ENCODE measurements at regions not wholly inside any gene's neighbourhood (a gene's known extent, or its start where the extent isn't known, plus 50 kb on each side); places are given as distances from the start of the nearest gene placed in this dataset.

DNA sequence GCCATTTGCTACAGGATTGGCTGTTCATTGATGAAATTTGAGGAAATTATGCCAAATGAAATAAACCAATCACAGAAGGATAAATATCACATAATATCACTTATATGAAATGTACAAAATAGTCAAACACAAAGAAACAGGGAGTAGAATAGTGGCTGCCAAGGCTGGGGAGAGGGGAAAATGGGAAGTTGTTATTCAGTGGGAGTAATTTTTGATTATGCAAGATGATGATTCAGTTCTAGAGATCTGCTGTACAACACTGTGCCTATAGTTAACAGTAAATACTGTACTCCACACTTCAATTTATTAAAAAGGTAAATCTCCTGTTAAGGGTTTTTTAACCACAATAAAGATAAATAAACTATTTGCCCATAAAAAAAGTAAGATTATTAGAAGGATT, 101.1 kb downstream of the TMA16 start:
- no peak for DNase-seq (ENCODE audit: low read depth)
- TF ChIP-seq, protein P1, sequence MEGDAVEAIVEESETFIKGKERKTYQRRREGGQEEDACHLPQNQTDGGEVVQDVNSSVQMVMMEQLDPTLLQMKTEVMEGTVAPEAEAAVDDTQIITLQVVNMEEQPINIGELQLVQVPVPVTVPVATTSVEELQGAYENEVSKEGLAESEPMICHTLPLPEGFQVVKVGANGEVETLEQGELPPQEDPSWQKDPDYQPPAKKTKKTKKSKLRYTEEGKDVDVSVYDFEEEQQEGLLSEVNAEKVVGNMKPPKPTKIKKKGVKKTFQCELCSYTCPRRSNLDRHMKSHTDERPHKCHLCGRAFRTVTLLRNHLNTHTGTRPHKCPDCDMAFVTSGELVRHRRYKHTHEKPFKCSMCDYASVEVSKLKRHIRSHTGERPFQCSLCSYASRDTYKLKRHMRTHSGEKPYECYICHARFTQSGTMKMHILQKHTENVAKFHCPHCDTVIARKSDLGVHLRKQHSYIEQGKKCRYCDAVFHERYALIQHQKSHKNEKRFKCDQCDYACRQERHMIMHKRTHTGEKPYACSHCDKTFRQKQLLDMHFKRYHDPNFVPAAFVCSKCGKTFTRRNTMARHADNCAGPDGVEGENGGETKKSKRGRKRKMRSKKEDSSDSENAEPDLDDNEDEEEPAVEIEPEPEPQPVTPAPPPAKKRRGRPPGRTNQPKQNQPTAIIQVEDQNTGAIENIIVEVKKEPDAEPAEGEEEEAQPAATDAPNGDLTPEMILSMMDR (conservative IDR thresholded peaks at IDR 0.05; ENCODE audit: low read depth, low read length) = no peak
- H3K4me3 ChIP-seq (ENCODE audit: low read depth, low read length) = no peak overlapping the region

DNA sequence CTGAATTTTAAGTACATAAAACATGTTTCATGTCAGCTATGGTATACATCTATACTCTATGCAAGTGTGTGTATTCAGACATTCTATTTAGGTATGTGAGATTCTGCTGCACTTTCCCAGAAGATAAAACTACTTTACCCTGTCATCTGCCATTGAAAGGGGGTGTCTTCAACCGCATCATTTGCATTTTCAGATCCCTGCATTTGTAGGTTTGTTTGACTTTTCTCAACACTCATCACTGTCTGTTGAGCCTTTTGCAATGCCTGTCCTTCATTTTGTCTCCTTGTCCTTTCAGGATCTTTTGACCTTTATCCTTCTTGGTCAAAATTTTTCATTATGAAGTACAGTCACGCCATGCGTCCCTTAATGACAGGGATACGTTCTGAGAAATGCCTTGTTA, 103.5 kb downstream of the TMA16 start:
- no peak overlapping the region for H3K4me3 ChIP-seq (ENCODE audit: low read depth, low read length)
- TF ChIP-seq, protein P1 (conservative IDR thresholded peaks at IDR 0.05; ENCODE audit: low read depth, low read length) = no peak
- DNase-seq (ENCODE audit: low read depth) = no peak

DNA sequence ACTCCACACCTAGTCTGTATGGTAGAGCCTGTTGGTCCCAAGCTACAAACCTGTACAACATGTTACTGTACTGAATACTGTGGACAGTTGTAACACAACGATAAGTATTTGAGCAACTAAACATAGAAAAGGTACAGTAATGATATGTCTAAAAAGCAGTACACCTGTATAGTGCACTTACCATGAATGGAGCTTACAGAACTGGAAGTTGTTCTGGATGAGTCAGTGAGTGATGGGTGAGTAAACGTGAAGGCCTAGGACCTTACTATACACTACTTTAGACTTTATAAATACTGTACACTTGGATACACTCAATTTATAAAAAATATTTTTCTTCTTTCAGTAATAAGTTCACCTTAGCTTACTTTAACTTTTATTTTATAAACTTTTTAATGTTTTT, 104.0 kb downstream of the TMA16 start:
- no peak overlapping the region for H3K4me3 ChIP-seq (ENCODE audit: low read depth, low read length)
- TF ChIP-seq, protein P1 (conservative IDR thresholded peaks at IDR 0.05; ENCODE audit: low read depth, low read length) = no peak
- DNase-seq (ENCODE audit: low read depth) = no peak

DNA sequence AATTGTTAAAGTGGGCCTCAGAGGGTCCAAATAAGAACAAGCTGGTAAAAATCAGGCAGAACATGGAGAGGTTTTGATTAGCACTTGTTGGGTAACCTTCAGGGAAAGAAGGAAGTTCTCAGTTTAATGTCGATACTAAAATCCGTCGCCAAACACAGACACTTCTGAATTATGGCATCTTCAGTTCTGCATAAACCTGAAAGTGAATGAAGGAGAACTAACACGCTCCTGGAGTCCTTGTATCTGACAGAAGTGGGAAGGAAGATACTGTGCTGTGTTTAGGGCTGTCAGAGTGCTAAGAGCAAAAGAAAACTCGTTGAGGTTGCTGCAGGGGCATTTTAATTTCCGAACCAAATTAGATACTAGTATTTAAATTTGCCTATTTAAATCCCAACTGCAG, 106.2 kb downstream of the TMA16 start:
- DNase-seq (ENCODE audit: low read depth) = no peak
- H3K4me3 ChIP-seq (ENCODE audit: low read depth, low read length) = no peak overlapping the region
- TF ChIP-seq, protein P1 (conservative IDR thresholded peaks at IDR 0.05; ENCODE audit: low read depth, low read length) = no peak

DNA sequence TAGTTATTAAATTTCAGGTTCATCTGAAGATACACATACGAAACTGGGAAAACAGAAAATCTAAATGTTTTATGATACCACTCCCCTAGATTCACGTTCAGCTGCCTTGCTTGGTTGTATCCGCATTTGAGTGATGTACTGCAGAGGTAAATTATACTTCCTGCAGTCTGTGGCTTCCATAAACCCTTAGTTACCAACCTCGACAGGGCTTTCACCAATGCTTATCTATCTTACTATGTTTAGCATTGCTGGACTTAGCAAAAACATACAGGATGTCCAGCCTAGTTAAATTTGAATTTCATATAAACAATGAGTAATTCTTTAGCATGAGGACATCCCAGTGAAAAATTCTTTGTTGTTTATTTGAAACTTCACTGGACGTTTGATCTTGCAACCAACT, 108.8 kb downstream of the TMA16 start:
- no peak overlapping the region for H3K4me3 ChIP-seq (ENCODE audit: low read depth, low read length)
- TF ChIP-seq, protein P1 (conservative IDR thresholded peaks at IDR 0.05; ENCODE audit: low read depth, low read length) = no peak
- peak; percentile 1 for DNase-seq (ENCODE audit: low read depth)

DNA sequence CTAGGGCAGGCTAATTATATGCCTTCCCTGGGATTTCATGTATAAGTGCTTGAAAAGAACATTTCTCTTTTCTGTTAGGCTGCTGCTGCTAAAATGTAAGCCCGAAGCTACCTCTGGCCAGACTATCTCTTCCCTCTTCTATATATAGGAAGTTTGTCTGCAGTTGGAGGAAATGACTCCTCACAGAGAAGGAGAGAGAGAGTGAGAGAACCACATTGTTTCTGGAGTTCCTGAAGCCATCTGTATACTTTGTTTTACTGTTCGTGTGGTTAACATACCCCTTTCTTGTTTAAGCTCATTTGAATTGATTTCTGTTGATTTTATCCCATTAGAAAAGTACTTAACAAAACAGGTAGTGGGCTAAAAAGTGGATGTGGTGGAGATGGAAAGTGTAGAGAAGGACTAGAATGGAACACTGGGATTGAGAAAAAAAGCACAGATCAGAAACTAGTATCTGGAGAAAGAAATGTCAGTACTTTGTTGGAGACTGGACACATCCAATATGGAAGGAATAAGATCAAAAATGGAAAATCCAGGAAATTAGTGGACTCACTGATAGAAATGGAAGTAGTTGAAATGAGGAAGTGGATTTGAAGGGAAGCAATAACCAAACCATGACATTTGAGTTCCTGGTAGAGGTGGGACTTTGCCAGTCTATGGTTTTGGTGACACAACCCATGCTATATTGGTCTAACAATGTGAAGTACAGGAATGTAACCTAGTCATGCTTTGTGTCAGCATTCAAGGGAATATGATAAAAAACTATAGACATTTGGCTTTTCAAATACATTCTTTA, 112.6 kb downstream of the TMA16 start:
- H3K4me3 ChIP-seq (ENCODE audit: low read depth, low read length) = no peak overlapping the region
- TF ChIP-seq, protein P1 (conservative IDR thresholded peaks at IDR 0.05; ENCODE audit: low read depth, low read length) = no peak

DNA sequence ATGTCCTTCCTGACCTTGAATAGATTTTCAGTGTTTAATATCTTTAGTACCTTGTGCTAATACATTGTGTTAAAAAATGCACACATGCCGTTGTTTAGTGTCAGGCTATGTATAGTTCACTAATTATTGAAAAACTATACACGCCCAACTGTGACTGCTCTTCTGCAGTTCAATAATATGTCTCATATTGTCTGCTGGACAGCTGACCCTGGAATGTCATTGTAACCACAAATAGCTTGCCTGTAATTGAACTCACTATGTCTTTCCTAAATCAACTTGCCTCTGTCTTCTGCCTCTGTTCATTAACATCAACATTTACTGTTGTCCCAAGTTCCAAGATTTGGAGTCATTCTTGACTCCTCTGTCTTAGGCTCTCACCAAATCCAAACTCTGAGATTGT, 114.5 kb downstream of the TMA16 start:
- TF ChIP-seq, protein P1 (conservative IDR thresholded peaks at IDR 0.05; ENCODE audit: low read depth, low read length) = no peak
- H3K4me3 ChIP-seq (ENCODE audit: low read depth, low read length) = no peak overlapping the region
- no peak for DNase-seq (ENCODE audit: low read depth)

More for the DNA sequence above, 112.6 kb downstream of the TMA16 start:
- peak; percentile 0 for DNase-seq (ENCODE audit: low read depth)
